ENCODE measurements at regions not wholly inside any gene's neighbourhood (a gene's known extent, or its start where the extent isn't known, plus 50 kb on each side); places are given as distances from the start of the nearest gene placed in this dataset.

DNA sequence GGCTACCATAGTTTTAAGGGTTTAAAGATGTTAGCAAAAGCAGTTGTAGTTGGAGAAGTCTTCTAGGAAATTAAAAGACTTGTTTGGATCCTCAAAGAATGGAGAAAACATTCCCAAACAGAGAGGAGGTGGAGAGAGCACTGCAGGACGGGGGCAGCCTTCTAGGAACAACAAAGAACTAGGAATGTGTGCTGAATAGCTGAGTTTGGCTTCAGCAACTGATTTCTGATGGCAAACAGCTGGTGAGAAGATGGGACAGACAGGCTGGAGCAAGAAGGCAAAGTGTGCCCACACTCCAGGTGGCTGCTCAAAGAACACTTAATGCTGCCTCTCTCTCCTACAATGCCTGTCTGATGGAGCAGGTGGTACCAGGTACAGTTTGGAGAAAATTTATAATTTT, 1331.1 kb downstream of the ADGRL3 start:
- TF ChIP-seq, protein P1, sequence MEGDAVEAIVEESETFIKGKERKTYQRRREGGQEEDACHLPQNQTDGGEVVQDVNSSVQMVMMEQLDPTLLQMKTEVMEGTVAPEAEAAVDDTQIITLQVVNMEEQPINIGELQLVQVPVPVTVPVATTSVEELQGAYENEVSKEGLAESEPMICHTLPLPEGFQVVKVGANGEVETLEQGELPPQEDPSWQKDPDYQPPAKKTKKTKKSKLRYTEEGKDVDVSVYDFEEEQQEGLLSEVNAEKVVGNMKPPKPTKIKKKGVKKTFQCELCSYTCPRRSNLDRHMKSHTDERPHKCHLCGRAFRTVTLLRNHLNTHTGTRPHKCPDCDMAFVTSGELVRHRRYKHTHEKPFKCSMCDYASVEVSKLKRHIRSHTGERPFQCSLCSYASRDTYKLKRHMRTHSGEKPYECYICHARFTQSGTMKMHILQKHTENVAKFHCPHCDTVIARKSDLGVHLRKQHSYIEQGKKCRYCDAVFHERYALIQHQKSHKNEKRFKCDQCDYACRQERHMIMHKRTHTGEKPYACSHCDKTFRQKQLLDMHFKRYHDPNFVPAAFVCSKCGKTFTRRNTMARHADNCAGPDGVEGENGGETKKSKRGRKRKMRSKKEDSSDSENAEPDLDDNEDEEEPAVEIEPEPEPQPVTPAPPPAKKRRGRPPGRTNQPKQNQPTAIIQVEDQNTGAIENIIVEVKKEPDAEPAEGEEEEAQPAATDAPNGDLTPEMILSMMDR (IDR thresholded peaks at IDR 0.05; ENCODE audit: low read length), result no peak
- TF ChIP-seq EZH2phosphoT487 (IDR thresholded peaks at IDR 0.05; ENCODE audit: low read length), result no peak
- no peak for TF ChIP-seq EZH2 (optimal IDR thresholded peaks at IDR 0.05; ENCODE audit: low read depth, low read length)
